Spleen (tissue), 11 donors: ENCODE measurements at regions not wholly inside any gene's neighbourhood (a gene's known extent, or its start where the extent isn't known, plus 50 kb on each side); places are given as distances from the start of the nearest gene placed in this dataset.

Source experiments
- DNase-seq: peaks from one replicate; pipeline ENCODE4 v3.0.0-alpha.2; 2020
- H3K27ac ChIP-seq, 8 donors: fragments of 200-600 bp; sonication (generic) in 7 of 8; 1 replicate in 4 of 8; 2 replicates in 4 of 8; pipeline versions ENCODE4 v1.5.0 to v1.8.0; 2016 to 2021; ENCODE audit warnings: inconsistent platforms in 4 of 8, mild to moderate bottlenecking in 4 of 8, moderate library complexity in 1 of 8
- H3K27me3 ChIP-seq, 7 donors: fragments of 200-600 bp; sonication (generic) in 6 of 7; replicated peaks in 1 of 7; 1 replicate in 4 of 7; 2 replicates in 3 of 7; pipeline versions ENCODE4 v1.5.0 to v1.8.0; 2016 to 2021; ENCODE audit warnings: inconsistent platforms in 3 of 7, mild to moderate bottlenecking in 1 of 7
- H3K36me3 ChIP-seq, 6 donors: fragments of 200-600 bp; sonication (generic) in 5 of 6; 1 replicate in 4 of 6; 2 replicates in 2 of 6; pipeline versions ENCODE4 v1.5.0 to v1.8.0; 2016 to 2021; ENCODE audit warnings: inconsistent platforms in 2 of 6
- H3K4me1 ChIP-seq, 6 donors: fragments of 200-600 bp; sonication (generic) in 5 of 6; 1 replicate in 3 of 6; 2 replicates in 3 of 6; pipeline versions ENCODE4 v1.5.0 to v1.8.0; 2016 to 2021; ENCODE audit warnings: inconsistent platforms in 3 of 6
- H3K4me3 ChIP-seq, 8 donors: fragments of 200-600 bp; sonication (generic) in 7 of 8; 1 replicate in 4 of 8; 2 replicates in 4 of 8; pipeline versions ENCODE4 v1.5.0 to v1.8.0; 2016 to 2021; ENCODE audit warnings: inconsistent platforms in 4 of 8, mild to moderate bottlenecking in 4 of 8, moderate library complexity in 2 of 8
- H3K9me3 ChIP-seq, 8 donors: fragments of 200-600 bp; sonication (generic) in 7 of 8; 1 replicate in 4 of 8; 2 replicates in 4 of 8; pipeline versions ENCODE4 v1.5.0 to v1.8.0; 2016 to 2021; ENCODE audit warnings: inconsistent platforms in 4 of 8
- POLR2A ChIP-seq, 3 donors: fragments of 450-650 bp; IDR thresholded peaks; one replicate each; pipeline ENCODE4 v1.5.1; 2017; ENCODE audit warnings: antibody characterized with exemption in 3 of 3, mild to moderate bottlenecking in 1 of 3
- POLR2AphosphoS5 ChIP-seq, 3 donors: sonication (generic); formaldehyde crosslinking; IDR thresholded peaks; one replicate each; pipeline ENCODE4 v1.5.1; 2017; ENCODE audit warnings: antibody characterized with exemption in 3 of 3
- WGBS, 5 donors: extraction: QIAGEN DNeasy Blood & Tissue Kit in 3 of 5; methylation state at CpG; one replicate each; pipeline versions ENCODE4 v1.1.5 to v1.1.7; 2013 to 2018; 5-methylcytosine and 5-hydroxymethylcytosine counted together
- intact Hi-C: fragments of 100-400 bp; cut with DNase I; formaldehyde crosslinking; loops from one replicate; pipeline ENCODE4 v1.15.0; 2023; ENCODE audit warnings: low total_unique reads
- TF ChIP-seq, protein P1 (sequence below), 11 experiments: fragments of 200-600 bp in 7 of 11; fragments of 450-650 bp in 4 of 11; sonication (generic) in 4 of 11; IDR thresholded peaks in 8 of 11; conservative IDR thresholded peaks in 3 of 11; 1 replicate in 7 of 11; 2 replicates in 4 of 11; pipeline versions ENCODE4 v1.4.0 to v1.8.0; 2016 to 2021; ENCODE audit warnings: antibody characterized with exemption in 11 of 11, inconsistent platforms in 4 of 11, mild to moderate bottlenecking in 1 of 11
- donor health status: healthy with polysubstance abuse.
- donor health status: DM: no; HTN: no; CAD: no; lungs with moderate emphysema.
- donor health status: DM: no; HTN: no; CAD: no.
- donor health status: Bipolar disorder and iron deficiency.
- donor health status: healthy.
- donor health status: DM: no; HTN: no; CAD: no.
- donor health status: DM: yes; HTN: yes; CAD: no.

DNA sequence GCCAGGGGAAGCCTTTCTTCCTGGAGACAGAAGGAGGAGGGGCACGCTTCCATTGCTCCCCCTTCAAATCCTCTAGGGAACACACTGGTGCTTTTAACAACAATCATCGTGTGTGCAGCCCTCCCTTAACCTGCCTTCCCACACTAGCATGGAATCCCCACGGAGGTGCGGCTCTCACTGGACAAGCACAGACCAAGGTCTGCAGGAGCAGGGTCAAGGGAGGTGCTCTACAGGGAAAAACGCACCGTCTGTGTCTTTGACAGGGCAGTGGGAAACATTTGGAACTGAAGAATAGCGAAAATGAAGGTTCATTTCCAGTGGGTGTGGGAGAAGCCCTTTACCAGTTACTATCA, 527.1 kb downstream of the QKI start:
- Histone ChIP-seq H3K27ac (peak overlapping the region in 4 of 8 donors; percentile 11 to 27 (median 18)), H3K27me3 (peaks cover 0 to 23% (median 0%) of the 10 kb centered on the region in 7 donors), H3K4me1 (peaks cover 0 to 9% (median 0%) of the 10 kb centered on the region in 6 donors), H3K4me3 (no peak overlapping the region), H3K9me3 (no peaks in the 10 kb centered on the region), H3K36me3 (no peaks in the 10 kb centered on the region)
- DNase-seq = peak; percentile 56
- TF ChIP-seq, protein P1, sequence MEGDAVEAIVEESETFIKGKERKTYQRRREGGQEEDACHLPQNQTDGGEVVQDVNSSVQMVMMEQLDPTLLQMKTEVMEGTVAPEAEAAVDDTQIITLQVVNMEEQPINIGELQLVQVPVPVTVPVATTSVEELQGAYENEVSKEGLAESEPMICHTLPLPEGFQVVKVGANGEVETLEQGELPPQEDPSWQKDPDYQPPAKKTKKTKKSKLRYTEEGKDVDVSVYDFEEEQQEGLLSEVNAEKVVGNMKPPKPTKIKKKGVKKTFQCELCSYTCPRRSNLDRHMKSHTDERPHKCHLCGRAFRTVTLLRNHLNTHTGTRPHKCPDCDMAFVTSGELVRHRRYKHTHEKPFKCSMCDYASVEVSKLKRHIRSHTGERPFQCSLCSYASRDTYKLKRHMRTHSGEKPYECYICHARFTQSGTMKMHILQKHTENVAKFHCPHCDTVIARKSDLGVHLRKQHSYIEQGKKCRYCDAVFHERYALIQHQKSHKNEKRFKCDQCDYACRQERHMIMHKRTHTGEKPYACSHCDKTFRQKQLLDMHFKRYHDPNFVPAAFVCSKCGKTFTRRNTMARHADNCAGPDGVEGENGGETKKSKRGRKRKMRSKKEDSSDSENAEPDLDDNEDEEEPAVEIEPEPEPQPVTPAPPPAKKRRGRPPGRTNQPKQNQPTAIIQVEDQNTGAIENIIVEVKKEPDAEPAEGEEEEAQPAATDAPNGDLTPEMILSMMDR (IDR thresholded peaks at IDR 0.05 in 8 of 11, conservative IDR thresholded peaks at IDR 0.05 in 3 of 11) = no peak
- TF ChIP-seq POLR2AphosphoS5 (IDR thresholded peaks at IDR 0.05) = no peak
- no peak for TF ChIP-seq POLR2A (IDR thresholded peaks at IDR 0.05)
- intact Hi-C loops = no loop called here
- WGBS, 5 donors = 40 to 63% (median 47%) methylated on average over 6 to 7 of the region's 7 CpGs

DNA sequence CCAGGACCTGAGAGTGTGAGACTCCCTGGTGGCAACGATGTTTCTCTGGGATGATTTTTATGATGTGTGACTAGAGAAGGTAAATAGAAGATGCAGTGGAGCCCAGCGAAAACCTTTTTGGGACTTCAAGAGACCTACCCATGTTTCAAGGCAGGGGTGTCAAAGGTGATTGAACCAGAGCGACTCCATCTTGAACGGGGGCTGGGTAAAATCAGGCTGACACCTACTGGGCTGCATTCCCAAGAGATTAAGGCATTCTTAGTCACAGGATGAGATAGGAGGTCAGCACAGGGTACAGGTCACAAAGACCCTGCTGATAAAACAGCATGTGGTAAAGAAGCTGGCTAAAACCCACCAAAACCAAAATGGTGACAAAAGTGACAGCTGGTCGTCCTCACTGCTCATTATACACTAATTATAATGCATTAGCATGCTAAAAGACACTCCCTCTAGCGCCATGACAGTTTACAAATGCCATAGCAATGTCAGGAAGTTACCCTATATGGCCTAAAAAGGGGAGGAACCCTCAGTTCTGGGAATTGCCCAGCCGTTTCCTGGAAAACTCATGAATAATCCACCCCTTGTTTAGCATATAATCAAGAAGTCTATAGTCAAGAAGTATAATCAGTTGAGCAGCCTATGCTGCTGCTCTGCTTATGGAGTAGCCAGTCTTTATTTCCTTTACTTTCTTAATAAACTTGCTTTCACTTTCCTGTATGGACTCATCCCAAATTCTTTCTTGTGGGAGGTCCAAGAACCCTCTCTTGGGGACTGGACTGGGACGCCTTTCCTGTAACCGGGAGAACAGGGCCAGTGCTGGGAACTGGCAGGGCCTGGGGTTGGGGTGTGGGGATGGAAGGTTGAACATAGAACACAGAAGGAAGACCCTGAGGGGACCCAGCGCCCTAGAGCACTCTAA, 526.4 kb downstream of the QKI start:
- peak; percentile 41 for DNase-seq
- TF ChIP-seq POLR2AphosphoS5 (IDR thresholded peaks at IDR 0.05) = no peak
- TF ChIP-seq, protein P1 (IDR thresholded peaks at IDR 0.05 in 8 of 11, conservative IDR thresholded peaks at IDR 0.05 in 3 of 11) = no peak
- no peak for TF ChIP-seq POLR2A (IDR thresholded peaks at IDR 0.05)
- Histone ChIP-seq H3K4me3 (no peak overlapping the region), H3K9me3 (no peaks in the 10 kb centered on the region), H3K36me3 (no peaks in the 10 kb centered on the region), H3K4me1 (peaks cover 0 to 9% (median 0%) of the 10 kb centered on the region in 6 donors), H3K27me3 (peaks cover 0 to 23% (median 0%) of the 10 kb centered on the region in 7 donors), H3K27ac (peak overlapping the region in 4 of 8 donors; percentile 11 to 27 (median 18))
- intact Hi-C loops = no loop called here
- WGBS, 5 donors = 68 to 77% (median 73%) methylated on average over 10 of the region's 10 CpGs

DNA sequence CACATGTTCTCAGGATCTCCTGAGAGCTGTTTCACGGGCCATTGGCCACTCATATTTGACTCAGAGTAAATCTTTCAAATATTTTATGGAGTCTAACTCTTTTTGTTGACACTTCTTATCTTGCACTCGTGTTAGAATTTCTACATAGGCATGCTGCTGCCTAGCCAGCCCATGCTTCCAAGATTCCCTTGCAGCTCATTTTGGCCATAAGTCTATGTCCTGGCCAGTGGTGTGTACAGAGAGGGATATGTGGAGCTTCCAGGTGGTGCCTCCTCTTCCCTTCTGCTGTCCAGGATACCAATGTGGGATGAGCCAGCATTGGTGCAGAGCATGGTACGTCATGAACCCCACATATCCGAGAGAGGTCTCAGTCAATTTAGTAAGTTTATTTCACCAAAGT, 522.6 kb downstream of the QKI start:
- H3K36me3 ChIP-seq = no peaks in the 10 kb centered on the region
- DNase-seq = no peak
- peaks cover 0 to 13% (median 2%) of the 10 kb centered on the region in 6 donors for H3K4me1 ChIP-seq
- no peak overlapping the region for H3K4me3 ChIP-seq
- H3K27me3 ChIP-seq = peaks cover 0 to 8% (median 0%) of the 10 kb centered on the region in 7 donors
- 84 to 92% (median 86%) methylated on average over 4 of the region's 4 CpGs for WGBS, 5 donors
- TF ChIP-seq, protein P1 (IDR thresholded peaks at IDR 0.05 in 8 of 11, conservative IDR thresholded peaks at IDR 0.05 in 3 of 11) = no peak
- TF ChIP-seq POLR2AphosphoS5 (IDR thresholded peaks at IDR 0.05) (no peak), POLR2A (IDR thresholded peaks at IDR 0.05) (no peak)
- no peaks in the 10 kb centered on the region for H3K9me3 ChIP-seq
- intact Hi-C loops = no loop called here
- H3K27ac ChIP-seq = no peak overlapping the region

DNA sequence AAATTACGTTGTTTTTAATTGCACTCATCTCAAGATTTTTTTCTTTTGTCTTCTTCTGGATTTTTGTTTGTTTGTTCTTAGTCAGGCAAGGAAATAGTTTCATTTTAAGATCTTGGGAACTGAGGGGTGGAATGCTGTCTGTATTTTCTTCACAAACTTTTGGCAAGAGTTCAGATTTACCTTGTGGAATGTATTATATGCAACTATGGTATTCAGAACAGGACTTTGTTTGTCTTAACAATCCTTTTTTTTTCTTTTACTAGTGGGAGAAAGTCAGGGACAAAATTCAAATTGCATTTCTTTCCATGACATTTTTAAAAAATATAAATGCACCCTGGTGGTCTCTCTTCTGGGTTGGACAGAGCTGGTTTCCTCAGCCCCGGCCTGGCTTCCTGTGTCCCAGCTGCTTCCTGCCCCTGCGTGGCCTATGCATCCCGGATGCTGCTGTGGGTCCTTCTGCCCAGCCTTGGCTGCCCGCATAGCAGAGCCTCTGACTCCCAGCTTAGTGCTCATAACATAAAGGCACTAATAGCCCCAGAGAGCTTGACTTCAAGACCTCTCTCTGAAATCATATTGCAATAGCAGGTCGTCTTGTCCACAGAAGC, 520.7 kb downstream of the QKI start:
- no peak overlapping the region for H3K4me3 ChIP-seq
- H3K27ac ChIP-seq = peak overlapping the region in 4 of 8 donors; percentile 14 to 42 (median 24)
- H3K4me1 ChIP-seq = peaks cover 0 to 5% (median 0%) of the 10 kb centered on the region in 6 donors
- WGBS, 5 donors = 30 to 35% (median 32%) methylated on average over 6 of the region's 6 CpGs
- intact Hi-C loops = no loop called here
- peak; percentile 84 to 86 (median 84) for TF ChIP-seq POLR2AphosphoS5 (IDR thresholded peaks at IDR 0.05)
- no peak for TF ChIP-seq POLR2A (IDR thresholded peaks at IDR 0.05)
- TF ChIP-seq, protein P1 (IDR thresholded peaks at IDR 0.05 in 8 of 11, conservative IDR thresholded peaks at IDR 0.05 in 3 of 11) = no peak
- DNase-seq = peak; percentile 84
- no peaks in the 10 kb centered on the region for H3K9me3 ChIP-seq
- no peaks in the 10 kb centered on the region for H3K36me3 ChIP-seq
- no peaks in the 10 kb centered on the region for H3K27me3 ChIP-seq
